HK-2 (cell line): ENCODE measurements at regions not wholly inside any gene's neighbourhood (a gene's known extent, or its start where the extent isn't known, plus 50 kb on each side); places are given as distances from the start of the nearest gene placed in this dataset.
"Not testable (repeated sequence)": the region's sequence is repeated elsewhere in the genome, so short reads cannot be mapped to it uniquely, and the experiment has no call there.

Experiments used
- DNase-seq: peaks from one replicate; pipeline ENCODE4 v3.0.0-alpha.2; 2018; ENCODE audit not compliant: unreplicated experiment

DNA sequence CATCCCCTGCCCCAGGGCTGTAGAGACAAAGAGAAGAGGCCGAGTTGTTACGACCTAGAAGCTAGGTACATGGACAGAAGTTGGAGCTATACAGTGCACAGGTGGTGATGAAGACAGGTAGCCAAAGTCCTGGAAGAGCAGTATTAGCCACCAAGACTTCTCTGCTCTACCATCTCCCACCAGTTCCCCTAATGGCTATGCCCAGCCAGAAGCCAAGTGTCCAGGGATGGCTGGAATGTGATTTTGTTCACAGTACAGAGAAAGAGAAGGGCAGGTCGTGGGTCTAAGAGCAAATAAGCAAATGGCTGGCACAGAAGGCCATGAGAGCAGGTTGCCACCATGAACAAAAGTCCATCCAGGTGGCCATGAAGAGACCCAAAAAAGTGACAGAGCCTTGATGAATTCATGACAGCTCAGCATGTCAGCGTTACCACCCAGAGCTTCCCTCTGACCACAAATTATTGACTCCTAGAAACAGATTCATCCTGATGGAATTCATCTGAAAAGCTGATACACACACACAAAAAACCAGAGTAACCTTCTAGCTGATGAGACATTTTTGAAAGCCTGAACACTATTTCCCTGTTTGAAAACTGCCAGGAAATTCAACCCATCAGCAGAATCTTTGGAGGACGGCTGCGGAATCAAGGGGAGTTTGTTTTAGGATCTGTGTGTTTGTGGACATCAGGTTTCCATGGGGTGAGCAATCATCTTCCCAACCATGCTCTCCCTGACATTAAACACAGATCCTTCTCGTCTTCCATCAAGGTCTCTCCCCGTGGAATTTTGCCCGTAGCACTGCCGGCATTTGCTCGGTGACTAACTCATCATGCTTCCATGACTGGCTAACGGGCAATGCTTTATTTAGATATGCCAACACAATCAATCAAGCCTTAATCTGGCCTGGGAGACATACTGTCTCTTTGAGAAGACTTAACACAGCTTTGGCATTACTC, 906.7 kb upstream of the AUTS2 start:
- DNase-seq: no peak

DNA sequence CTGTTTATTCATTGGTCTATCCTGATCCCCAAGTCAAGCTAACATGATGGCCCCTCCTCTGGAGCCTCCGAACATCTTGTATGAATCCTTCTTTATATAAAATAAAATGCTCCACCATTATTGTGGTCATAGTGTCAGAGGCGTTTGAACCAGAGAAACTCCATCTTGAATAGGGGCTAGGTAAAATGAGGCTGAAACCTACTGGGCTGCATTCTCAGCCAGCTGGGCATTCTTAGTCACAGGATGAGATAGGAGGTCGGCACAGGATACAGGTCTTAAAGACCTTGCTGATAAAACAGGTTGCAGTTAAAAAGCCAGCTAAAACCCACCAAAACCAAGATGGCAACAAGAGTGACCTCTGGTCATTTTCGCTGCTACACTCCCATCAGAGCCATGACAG, 905.8 kb upstream of the AUTS2 start:
- DNase-seq: no peak

DNA sequence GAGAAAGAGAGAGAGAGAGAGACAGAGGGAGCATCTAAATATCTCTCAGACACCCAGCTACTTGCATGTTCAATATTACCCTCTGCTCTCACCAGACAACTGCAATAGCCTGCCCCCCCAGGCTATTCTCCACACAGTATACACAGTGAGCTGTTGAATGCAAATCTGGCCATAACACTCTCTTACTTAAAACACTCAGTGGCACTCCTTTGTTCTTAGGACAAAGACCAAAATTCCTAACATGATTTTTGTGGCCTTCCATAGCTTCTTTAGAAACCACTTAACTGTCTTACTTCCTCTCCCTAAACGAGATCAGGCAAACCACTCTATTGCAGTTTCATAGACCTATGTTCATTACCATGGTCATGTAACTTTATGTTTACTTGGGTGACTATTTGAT, 903.6 kb upstream of the AUTS2 start:
- no peak for DNase-seq

DNA sequence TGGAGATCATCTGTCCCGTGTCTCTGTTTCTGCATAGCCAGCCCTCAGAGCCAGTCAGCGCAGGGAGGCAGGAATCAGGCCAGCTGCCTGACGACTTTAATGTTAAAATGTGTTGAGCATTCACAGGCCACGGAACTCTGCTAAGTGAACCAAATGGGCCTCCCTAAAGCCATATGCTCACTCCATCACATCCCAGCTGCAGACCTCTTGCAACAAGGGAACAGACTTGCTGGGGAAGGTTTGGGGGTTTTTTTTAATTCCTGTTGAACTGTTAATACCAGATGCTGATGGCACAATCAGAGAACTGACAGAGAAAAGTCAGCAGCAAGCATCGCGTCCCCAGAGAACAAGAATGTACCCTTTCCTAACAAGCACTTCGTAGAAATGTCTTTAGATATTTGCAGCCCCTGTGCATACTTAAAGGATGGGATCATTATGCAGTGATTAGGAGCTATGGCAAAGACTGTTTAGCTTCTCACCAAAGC, 900.4 kb upstream of the AUTS2 start:
- no peak for DNase-seq

DNA sequence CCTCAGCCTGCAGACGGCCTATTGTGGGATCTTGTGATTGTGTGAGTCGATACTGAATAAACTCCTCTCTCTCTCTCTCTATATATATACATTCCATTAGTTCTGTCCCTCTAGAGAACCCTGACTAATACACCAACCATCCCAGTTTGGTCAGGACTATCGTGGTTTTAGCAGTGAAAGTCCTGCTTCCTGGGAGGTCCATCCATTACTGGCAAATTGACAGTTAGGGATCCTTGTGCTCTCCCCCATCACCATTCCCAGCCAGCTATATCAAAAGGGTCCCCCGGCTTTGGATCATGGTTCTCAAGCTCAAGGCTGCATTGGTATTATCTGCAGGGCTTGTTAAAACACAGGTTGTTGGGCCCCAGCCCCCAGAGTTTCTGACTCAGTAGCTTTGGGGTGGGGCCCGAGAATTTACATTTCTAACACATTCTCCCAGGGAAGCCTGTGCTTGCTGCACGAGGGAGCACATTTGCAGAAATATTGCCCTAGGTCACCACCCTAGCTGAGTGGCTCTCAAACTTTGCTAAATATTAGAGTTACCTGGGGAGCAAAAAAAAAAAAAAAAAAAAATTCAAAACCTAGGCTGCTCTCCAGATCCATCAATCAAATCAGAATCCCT, 899.1 kb upstream of the AUTS2 start:
- peak; percentile 7 for DNase-seq

DNA sequence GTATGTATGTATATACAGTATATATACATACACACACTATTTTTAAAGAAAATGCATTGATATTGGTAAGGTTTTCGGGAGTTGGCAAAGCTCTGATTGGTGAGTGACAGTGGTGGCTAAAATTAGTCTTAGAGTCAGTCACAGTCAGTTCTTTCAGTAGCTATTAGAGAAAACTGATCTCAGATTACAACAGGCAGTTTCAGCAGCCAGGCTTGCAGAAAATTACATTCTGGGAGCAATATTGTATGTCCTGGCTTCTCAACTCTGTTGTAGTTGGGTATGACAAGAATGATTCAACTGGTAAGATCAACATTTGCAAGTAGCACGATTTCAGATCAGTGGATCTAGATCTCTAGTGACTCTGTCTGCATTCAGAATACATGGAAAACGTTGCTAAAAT, 897.9 kb upstream of the AUTS2 start:
- no peak for DNase-seq

DNA sequence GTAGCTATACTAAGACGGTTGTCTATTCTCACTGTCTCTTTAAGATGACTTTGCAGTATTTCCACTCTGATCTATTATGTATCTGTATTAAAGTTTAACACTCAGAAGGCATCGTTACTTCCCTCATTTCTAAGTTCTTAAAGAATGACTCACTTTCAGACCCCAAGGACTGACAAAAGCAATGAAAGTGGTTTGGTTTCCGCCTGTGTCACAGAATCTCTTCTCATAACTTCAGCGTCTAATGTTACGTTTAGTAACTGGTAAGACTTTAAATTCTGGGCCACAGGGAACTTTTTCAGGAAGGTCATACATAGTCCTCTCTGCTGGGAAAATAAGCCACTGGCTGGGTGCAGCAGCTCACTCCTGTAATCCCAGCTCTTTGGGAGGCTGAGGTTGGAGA, 892.0 kb upstream of the AUTS2 start:
- DNase-seq: no peak

DNA sequence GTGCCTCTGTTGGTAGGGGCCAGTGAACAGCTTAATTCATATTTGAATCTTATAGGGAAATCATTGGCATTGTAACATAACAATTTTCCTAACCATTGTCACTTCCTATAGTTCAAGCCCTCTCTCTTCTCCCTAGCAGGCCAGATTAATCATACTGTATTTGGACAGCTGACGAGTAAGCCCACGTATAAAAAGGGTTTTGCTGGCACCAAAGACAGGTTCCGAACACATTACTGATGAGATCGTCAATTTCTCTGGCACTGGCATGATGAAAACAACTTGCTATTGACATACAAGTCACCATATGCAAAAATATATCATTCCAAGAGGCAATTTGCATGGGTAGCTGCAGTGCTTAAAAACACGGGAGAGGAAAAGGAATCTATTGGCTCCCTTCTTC, 891.1 kb upstream of the AUTS2 start:
- no peak for DNase-seq

DNA sequence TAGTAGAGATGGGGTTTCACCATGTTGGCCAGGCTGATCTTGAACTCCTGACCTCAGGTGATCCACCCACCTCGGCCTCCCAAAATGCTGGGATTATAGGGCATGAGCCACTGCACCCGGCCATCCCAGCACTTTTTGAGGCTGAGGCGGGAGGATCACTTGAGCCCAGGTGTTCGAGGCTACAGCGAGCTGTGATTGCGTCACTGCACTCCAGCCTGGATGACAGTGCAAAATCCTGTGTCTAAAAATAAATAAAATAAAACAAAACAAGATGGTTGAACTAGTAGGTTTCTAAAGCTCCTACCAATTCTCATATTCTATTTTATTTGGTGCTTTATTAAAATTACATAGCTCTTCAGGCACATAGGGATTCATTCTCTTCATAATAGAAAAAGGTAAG, 890.3 kb upstream of the AUTS2 start:
- no peak for DNase-seq

DNA sequence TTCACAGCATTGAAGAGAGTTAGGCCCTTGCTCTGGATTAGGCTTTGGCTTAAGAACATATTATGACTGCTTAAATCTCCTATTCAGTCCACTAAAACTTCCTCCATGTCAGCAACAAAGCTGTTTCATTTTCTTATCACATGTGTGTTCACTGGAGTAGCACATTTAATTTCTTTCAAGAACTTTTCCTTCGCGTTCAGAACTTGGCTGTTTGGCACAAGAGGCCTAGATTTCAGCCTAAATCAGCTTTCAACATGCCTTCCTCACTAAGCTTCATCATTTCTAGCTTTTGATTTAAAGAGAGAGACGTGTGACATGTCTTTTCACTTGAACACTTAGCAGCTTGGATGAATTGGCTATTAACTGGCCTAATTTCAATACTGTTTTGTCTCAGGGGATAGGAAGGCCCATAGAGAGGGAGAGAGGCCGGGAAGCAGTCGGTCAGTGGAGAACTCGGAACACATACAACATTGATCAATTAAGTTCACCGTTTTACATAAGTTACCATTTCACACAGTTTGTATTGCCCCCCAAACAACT, 885.2 kb upstream of the AUTS2 start:
- DNase-seq: no peak

DNA sequence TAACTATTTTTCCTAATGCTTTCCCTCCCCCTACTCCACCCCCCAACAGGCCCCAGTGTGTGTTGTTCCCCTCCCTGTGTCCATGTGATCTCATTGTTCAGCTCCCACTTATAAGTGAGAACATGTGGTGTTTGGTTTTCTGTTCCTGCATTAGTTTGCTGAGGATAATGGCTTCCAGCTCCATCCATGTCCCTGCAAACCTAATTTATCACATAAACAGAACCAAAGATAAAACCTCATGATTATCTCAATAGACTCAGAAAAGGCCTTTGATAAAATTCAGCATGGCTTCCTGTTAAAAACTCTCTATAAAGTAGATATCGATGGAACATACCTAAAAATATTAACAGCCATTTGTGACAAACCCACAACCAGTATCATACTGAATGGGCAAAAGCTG, 884.1 kb upstream of the AUTS2 start:
- DNase-seq: not testable (repeated sequence)

DNA sequence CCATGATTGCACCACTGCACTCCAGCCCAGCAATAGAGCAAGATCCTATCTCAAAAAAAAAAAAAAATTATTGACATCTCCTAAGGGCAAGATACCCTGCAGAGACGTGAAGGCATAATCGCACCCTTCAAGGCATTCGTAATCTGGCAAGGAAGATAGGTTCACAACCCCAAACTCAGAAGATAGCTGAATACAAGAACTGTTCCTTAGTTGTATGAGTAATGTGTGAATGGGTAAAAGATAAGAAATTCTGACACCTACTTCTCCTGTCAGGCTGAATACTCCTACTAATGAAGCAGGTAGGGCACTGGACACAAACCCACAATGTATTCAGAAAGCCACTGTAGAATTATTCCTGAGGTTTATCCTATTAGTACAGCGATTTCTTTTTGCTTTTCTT, 882.4 kb upstream of the AUTS2 start:
- no peak for DNase-seq

DNA sequence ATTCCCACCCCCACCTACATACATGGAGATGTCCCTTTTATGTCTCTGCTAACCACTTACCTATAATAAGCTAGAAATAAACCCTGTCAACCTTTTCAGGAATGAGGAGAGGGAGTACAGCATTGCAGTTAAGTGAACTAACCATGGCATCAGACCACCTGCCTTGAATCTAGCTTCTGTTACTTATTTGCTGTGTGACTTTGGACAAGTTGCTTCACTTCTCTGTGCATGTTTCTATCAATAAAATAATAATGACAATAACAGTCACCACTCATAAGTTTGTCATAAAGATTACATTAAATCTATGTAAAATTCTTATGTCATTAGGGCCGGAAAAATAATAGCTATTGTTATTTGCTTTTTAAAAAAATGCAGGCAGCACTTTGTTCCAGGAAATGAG, 881.1 kb upstream of the AUTS2 start:
- DNase-seq: no peak

DNA sequence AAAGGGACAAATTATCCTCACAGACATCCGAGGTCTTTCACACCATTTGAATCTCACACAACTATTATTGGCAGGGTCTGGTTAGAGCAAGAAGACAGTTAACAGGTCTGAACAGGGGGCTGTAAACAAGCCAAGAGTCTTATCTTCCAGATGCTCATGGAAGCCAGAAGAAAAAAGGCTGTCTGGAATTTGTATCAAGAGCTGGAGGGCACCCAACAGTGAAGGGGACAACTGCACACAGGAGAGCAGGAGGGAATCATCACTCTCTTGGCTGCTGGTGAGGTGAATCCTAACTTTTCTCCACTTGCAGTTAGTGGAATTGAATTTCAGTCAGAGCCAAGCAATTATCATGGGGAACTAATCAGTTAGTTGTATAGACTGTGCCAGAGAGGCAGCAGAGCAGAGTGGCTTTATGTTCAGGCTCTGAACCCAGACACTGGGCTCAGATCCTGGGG, 880.2 kb upstream of the AUTS2 start:
- DNase-seq: no peak

DNA sequence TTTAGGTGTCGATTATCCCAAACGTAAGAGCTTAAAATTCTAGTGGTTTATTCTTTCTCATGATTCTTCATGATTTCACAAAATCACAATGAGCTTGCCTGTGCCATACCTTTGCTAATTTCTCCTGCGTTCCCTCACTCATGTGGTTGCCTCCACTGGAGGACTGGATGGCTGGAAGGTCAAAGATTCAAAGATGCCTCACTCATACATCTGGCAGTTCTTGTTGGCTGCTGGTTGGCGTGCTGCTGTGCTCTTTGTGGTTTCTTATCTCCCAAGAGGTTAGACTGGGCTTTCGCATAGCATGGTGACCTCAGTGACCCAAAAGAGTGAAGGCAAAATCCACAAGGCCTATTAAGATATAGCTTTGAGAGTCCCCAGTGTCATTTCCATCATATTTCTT, 877.6 kb upstream of the AUTS2 start:
- DNase-seq: no peak

DNA sequence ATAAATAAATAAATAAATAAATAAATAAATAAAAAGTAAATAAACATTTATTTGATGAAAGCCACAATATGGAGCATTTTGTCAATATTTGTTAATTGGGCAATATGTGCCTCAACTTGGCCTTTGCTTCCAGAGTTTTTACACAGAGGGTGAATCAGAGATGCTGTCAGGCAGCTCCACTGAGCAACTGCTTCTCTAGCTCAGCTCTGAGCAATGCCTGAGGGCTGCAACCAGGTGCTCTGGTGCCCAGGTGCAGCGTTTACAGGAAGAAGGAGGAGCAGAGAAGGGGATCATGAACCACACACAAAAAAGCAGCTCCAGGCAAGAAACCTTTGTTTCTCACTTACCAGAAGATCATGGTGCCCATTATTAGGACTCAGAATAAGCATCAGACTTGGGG, 876.2 kb upstream of the AUTS2 start:
- DNase-seq: no peak

DNA sequence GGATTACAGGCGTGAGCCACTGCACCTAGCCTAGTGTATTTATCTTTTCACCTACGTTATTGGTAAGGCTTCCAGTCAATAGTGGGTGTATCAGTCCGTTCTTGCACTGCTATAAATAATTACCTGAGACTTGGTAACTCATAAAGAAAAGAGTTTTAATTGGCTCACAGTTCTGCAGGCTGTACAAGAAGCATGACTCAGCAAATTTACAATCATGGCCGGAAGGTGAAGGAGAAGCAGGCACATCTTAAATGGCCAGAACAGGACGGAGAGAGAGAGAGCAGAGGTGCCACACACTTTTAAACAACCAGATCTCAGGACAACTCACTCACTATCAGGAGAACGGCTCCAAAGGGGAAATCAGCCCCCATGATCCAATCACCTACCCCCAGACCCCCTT, 873.3 kb upstream of the AUTS2 start:
- no peak for DNase-seq

DNA sequence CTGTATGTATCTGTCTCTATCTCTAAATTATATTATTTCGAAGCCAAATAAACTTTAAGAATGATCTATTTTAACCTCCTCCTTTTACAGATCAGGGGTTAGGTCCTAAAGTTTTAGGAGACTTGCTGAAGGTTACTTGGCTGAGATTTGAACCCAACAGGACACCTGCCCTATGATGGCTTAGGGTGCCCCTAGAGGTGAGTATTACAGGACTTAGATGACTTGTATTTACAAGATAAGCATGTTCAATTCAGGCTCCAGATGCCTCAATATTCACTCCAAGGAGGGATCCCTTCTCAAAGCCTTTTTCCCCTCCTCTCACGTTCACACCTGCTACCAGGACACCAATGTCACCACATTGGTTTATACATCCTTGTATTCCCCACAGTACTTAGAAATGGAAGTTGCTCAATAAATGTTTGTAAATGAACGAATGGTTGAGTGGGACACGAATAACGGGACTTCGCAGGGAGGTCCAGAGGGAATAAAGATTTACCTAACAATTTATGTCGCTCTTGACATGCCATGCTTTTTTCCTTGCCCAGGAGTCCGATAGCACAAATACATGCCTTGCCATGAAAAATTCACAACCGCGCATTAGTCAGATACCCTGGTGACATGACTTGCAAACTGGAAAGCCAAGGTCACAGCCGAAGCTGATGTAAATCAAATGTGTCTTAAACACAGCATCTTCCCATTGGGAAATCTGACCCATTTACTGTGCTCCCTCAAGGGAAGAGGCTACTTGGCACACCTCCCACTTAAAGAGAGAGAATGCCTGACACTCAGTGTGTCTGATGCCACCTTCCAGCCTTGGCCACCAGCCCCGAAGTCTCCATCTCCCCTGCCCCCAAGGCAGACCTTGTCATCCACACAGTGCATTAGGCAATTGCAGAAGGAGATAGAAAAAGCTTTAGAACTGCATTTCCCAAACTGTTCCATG, 872.2 kb upstream of the AUTS2 start:
- no peak for DNase-seq

DNA sequence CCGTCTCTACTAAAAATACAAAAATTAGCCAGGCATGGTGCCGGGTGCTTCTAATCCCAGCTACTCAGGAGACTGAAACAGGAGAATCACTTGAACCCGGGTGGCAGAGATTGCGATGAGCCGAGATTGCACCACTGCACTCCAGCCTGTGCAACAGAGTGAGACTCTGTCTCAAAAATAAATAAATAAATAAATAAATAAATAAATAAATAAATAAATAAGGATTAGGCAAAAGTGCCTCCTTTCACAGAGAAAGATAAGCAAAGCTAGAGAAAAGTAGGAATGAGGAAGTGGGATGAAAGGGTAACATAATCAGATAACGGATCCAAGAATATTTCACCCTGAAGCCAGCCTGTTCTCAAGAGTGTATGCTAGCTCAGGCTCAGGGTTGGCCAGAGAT, 869.6 kb upstream of the AUTS2 start:
- DNase-seq: not testable (repeated sequence)

DNA sequence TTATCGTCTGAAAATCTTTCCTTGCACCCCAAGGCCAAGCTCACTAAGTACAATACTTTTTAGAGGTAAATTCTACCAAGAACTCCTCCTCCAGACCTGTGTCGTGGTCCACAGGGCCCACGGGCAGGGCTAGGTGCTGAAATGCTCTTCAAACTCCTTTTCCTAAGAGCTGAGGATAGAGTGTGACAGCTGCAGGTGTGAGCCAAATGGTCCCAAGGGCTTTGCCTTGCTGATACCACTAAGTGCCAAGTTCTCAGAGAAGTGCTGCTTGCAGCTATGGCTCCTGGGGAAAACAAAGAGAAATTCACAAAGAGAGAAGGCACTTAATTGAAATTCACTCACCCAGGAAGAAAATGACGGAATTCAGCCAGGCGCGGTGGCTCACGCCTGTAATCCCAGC, 868.9 kb upstream of the AUTS2 start:
- DNase-seq: no peak

DNA sequence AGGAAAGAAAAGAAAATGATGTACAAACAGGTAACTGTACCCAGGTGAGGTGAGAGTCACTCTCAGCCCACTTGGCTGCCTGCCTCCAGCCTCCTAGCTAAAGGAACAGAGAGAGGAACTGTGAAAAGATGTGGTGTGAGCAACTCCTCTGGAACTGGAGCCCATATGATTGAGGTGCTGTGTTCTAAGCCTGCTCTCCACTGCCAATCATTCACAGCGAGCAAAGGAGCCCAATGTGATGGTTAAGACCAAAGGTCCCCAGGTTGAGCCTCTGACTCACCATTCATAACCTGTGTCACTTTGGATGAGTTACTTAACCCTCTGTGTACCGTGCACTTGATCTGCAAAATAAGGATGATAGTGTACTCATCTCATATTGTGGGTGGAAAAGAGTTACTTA, 868.1 kb upstream of the AUTS2 start:
- DNase-seq: no peak

DNA sequence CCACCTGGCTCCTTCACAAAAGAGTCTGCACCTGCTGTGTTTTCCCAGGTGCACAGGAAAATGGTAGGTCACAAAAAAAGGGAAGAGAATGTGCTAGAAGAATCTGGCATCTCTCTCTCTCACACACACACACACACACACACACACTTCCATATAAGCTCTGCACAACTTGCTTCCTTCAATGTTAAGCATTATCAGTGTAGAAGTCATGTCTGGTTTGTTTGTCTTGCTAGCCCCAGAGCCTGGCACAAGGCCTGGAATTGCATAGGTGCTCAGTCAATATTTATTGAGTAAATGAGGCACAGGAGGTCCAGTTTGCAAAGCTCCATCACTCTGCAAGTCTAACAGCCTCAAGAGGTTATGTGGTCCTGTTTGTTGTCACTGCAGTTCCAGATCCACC, 867.3 kb upstream of the AUTS2 start:
- no peak for DNase-seq
